ENCODE measurements at regions not wholly inside any gene's neighbourhood (a gene's known extent, or its start where the extent isn't known, plus 50 kb on each side); places are given as distances from the start of the nearest gene placed in this dataset.
A peak's percentile ranks its signal among the peaks of the same experiment; 100 is the strongest.

DNA sequence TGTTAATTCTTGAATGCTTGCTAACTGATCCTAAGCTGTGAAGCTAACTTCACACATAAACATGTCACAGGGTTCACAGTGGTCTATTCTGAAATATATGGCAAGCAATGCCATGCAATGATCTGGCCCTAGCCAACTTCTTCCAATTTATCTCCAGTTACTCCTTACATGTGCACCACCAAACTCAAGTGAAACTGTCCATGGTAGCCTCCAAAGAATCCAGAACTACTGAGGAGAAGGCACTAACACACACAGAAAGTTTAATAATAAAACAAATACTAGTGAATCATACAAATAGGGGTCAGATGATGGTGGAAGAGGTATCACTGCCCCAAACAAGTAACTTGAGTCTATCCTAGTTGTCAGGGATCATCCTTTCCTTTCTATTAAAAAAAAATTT, 172.6 kb upstream of the RAB4A start:
- DNase-seq (no peak), ATAC-seq (ENCODE audit: low FRiP score in 2 of 2) (no peak)
- Histone ChIP-seq H3K27ac (no peak overlapping the region), H3K4me1 (peaks cover 0 to 10% (median 2%) of the 10 kb centered on the region in 4 donors), H3K4me3 (no peak overlapping the region), H3K36me3 (no peaks in the 10 kb centered on the region), H3K27me3 (no peaks in the 10 kb centered on the region), H3K9me3 (no peaks in the 10 kb centered on the region)
- TF ChIP-seq POLR2AphosphoS5 (IDR thresholded peaks at IDR 0.05): no peak
- no peak for TF ChIP-seq EP300 (IDR thresholded peaks at IDR 0.05)
- TF ChIP-seq, protein P1, sequence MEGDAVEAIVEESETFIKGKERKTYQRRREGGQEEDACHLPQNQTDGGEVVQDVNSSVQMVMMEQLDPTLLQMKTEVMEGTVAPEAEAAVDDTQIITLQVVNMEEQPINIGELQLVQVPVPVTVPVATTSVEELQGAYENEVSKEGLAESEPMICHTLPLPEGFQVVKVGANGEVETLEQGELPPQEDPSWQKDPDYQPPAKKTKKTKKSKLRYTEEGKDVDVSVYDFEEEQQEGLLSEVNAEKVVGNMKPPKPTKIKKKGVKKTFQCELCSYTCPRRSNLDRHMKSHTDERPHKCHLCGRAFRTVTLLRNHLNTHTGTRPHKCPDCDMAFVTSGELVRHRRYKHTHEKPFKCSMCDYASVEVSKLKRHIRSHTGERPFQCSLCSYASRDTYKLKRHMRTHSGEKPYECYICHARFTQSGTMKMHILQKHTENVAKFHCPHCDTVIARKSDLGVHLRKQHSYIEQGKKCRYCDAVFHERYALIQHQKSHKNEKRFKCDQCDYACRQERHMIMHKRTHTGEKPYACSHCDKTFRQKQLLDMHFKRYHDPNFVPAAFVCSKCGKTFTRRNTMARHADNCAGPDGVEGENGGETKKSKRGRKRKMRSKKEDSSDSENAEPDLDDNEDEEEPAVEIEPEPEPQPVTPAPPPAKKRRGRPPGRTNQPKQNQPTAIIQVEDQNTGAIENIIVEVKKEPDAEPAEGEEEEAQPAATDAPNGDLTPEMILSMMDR (IDR thresholded peaks at IDR 0.05): no peak

DNA sequence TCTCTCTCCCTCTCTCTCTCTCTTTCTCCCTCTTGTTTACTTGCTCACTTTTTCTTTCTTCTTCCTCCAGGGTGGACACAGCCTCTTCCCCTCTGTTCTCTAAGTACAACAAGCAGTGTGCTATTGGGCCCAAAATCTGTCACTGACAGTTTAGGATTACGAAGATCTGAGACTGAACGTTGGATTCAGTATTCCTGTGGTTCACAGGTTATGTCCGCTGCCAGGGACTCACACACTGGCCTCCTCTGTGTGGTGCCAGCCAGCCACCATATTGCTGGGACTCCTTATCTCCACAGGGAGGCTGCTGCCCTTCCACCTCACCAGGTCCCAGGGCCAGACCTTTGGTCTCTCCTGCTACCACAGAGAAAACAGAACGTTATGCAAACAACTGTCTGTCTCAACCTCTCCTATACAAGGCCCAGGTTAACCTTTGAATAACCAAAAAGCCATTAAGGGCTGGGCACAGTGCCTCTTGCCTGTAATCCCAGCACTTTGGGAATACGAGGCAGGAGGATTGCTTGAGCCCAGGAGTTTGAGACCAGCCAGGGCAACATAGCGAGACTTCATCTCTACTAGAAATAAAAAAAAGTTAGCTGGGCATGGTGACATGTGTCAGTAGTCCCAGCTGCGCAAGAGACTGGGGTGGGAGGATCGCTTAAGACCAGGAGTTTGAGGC, 171.9 kb upstream of the RAB4A start:
- TF ChIP-seq, protein P1 (IDR thresholded peaks at IDR 0.05): no peak
- TF ChIP-seq POLR2A (IDR thresholded peaks at IDR 0.05) (no peak), EP300 (IDR thresholded peaks at IDR 0.05) (no peak), POLR2AphosphoS5 (IDR thresholded peaks at IDR 0.05) (no peak)
- DNase-seq (no peak), ATAC-seq (ENCODE audit: low FRiP score in 2 of 2) (no peak)
- 75 to 77% methylated on average over 8 of the region's 8 CpGs for WGBS, 2 donors
- Histone ChIP-seq H3K4me1 (peaks cover 0 to 7% (median 0%) of the 10 kb centered on the region in 4 donors), H3K4me3 (no peak overlapping the region), H3K9me3 (no peaks in the 10 kb centered on the region), H3K27me3 (no peaks in the 10 kb centered on the region), H3K36me3 (no peaks in the 10 kb centered on the region), H3K27ac (no peak overlapping the region)

DNA sequence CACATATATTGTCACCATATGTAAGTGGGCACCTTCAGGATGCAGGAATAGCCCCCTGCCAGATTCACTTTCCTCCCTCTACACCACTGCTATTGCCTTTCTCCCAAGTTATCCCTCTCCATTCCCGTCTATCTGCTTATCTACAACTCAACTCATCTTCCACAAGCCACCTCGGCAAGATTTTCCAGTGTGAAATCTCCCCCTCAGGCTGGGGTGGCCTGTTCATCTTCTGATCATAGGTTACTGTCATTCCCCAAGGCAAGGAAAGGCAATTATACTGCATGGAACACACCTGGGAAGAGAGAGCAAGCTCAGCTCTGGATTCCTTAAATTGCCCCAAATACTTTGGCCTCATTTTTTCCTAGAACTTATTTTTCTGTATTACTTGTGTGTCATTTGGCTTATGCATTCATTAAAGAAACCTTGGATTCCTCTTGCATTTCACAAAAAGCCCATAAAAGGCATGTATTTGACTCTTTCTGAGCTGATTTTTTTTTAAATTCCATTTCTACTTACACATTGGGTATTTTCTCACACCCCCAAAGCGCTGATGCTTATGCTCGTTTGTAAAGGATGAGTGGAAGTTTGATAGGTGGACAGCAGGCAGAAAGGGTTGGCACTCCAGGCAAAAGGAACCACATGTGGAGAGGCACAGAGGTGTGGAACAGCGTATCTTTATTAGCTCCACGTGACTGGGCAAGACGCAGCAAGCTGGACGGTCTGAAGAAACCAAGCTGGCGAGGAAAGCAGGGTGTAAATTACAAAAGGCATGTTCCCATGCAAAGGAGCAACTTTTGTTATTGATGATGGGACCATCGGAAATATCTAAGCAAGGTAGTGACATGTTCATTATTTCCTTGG, 169.7 kb upstream of the RAB4A start:
- TF ChIP-seq POLR2AphosphoS5 (IDR thresholded peaks at IDR 0.05) (no peak), POLR2A (IDR thresholded peaks at IDR 0.05) (no peak), EP300 (IDR thresholded peaks at IDR 0.05) (no peak)
- TF ChIP-seq, protein P1 (IDR thresholded peaks at IDR 0.05): no peak
- no peak for DNase-seq
- no peak overlapping the region for H3K27ac ChIP-seq
- H3K36me3 ChIP-seq: no peaks in the 10 kb centered on the region
- no peaks in the 10 kb centered on the region for H3K9me3 ChIP-seq
- H3K27me3 ChIP-seq: no peaks in the 10 kb centered on the region
- peaks cover 0 to 5% (median 0%) of the 10 kb centered on the region in 4 donors for H3K4me1 ChIP-seq
- 88 to 89% methylated on average over 10 of the region's 10 CpGs for WGBS, 2 donors
- no peak overlapping the region for H3K4me3 ChIP-seq
- ATAC-seq (ENCODE audit: low FRiP score in 2 of 2): no peak

DNA sequence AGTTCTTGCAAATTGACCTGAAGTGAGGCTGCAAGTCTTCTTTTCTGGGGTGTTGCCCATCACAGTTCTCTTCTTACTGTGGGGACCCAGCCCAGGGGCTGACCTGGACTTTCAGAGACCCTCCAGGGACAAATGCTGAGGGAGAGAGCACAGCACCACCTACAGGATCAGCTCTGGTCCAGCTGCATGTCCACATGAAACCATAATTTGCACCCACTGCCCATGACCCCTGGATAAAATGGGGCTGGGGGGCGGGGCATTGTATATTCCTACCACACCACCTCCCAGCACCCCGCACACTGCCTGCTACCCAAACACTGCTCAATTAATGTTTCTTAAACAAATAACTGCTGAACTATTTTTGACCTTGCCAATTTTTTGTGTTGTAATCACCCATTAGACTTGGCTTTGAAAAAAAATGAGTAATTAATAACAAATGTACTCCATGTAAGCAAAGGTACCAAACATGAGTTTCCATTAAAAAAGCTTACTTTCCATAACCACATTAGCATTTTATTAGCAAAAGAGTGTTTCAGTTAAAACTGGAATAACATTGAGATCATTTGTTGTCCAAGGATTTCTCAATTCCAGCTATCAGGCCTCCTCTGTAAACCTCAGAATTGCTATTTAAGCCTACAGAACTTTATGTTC, 168.0 kb upstream of the RAB4A start:
- no peak overlapping the region for H3K4me3 ChIP-seq
- no peak overlapping the region for H3K27ac ChIP-seq
- DNase-seq (no peak), ATAC-seq (ENCODE audit: low FRiP score in 2 of 2) (no peak)
- H3K4me1 ChIP-seq: peaks cover 0 to 5% (median 0%) of the 10 kb centered on the region in 4 donors
- no peaks in the 10 kb centered on the region for H3K9me3 ChIP-seq
- H3K27me3 ChIP-seq: no peaks in the 10 kb centered on the region
- TF ChIP-seq EP300 (IDR thresholded peaks at IDR 0.05): no peak
- no peak for TF ChIP-seq POLR2A (IDR thresholded peaks at IDR 0.05)
- no peak for TF ChIP-seq POLR2AphosphoS5 (IDR thresholded peaks at IDR 0.05)
- TF ChIP-seq, protein P1 (IDR thresholded peaks at IDR 0.05): peak in 1 of 6 experiments; percentile 11
- 67 to 68% methylated on average over 2 of the region's 2 CpGs for WGBS, 2 donors
- no peaks in the 10 kb centered on the region for H3K36me3 ChIP-seq

All from upper lobe of left lung (tissue), 6 donors.